Hepatocyte (in vitro differentiated cells): ENCODE measurements at regions not wholly inside any gene's neighbourhood (a gene's known extent, or its start where the extent isn't known, plus 50 kb on each side); places are given as distances from the start of the nearest gene placed in this dataset.

Experiments
- EZH2 ChIP-seq: fragments of 200-600 bp; sonication (generic); IDR thresholded peaks from 2 replicates; pipeline ENCODE4 v1.6.1; 2016; ENCODE audit warnings: antibody characterized with exemption, mild to moderate bottlenecking, borderline replicate concordance
- TF ChIP-seq, protein P1 (sequence below): fragments of 200-600 bp; sonication (generic); IDR thresholded peaks from 2 replicates; pipeline ENCODE4 v1.5.1; 2016; ENCODE audit warnings: antibody characterized with exemption, mild to moderate bottlenecking; ENCODE audit not compliant: poor library complexity

GRCh38 chr1:60872426-60873054 lies 209.8 kb upstream of the NFIA start:
- TF ChIP-seq, protein P1, sequence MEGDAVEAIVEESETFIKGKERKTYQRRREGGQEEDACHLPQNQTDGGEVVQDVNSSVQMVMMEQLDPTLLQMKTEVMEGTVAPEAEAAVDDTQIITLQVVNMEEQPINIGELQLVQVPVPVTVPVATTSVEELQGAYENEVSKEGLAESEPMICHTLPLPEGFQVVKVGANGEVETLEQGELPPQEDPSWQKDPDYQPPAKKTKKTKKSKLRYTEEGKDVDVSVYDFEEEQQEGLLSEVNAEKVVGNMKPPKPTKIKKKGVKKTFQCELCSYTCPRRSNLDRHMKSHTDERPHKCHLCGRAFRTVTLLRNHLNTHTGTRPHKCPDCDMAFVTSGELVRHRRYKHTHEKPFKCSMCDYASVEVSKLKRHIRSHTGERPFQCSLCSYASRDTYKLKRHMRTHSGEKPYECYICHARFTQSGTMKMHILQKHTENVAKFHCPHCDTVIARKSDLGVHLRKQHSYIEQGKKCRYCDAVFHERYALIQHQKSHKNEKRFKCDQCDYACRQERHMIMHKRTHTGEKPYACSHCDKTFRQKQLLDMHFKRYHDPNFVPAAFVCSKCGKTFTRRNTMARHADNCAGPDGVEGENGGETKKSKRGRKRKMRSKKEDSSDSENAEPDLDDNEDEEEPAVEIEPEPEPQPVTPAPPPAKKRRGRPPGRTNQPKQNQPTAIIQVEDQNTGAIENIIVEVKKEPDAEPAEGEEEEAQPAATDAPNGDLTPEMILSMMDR: no peak
- no peak for TF ChIP-seq EZH2
